Astrocyte (in vitro differentiated cells and primary cell): ENCODE measurements at regions not wholly inside any gene's neighbourhood (a gene's known extent, or its start where the extent isn't known, plus 50 kb on each side); places are given as distances from the start of the nearest gene placed in this dataset.

Experiments used
- CTCF ChIP-seq: IDR thresholded peaks from 2 replicates; pipeline ENCODE4 v1.5.1; 2011; ENCODE audit warnings: low read depth, mild to moderate bottlenecking, inconsistent platforms, low read length, moderate library complexity; ENCODE audit not compliant: insufficient read depth
- EZH2 ChIP-seq: IDR thresholded peaks from 2 replicates; pipeline ENCODE4 v1.6.1; 2012; ENCODE audit warnings: mild to moderate bottlenecking, low read length, inconsistent platforms; ENCODE audit not compliant: insufficient read depth

- no peak for TF ChIP-seq CTCF
- TF ChIP-seq EZH2, result no peak
These were observed 329.0 kb upstream of the AZI2 start for GRCh38 chr3:28677581-28677980.
